Immature natural killer cell (primary cell): ENCODE measurements at regions not wholly inside any gene's neighbourhood (a gene's known extent, or its start where the extent isn't known, plus 50 kb on each side); places are given as distances from the start of the nearest gene placed in this dataset.
A peak's percentile ranks its signal among the peaks of the same experiment; 100 is the strongest.

Experiments
- DNase-seq, 3 donors: peaks; one replicate each; pipeline ENCODE4 v3.0.0; 2022; ENCODE audit warnings: mixed read lengths in 1 of 3
- H3K27ac Mint-ChIP-seq, 6 donors: one replicate each; pipeline ENCODE4 v1.8.0; 2020; ENCODE audit warnings: mixed read lengths in 6 of 6, mild to moderate bottlenecking in 5 of 6, inconsistent platforms in 4 of 6, moderate library complexity in 3 of 6
- H3K27me3 Mint-ChIP-seq, 3 donors: one replicate each; pipeline ENCODE4 v1.8.0; 2020 to 2021; ENCODE audit warnings: low read depth in 3 of 3, mild to moderate bottlenecking in 3 of 3, mixed read lengths in 3 of 3, moderate library complexity in 3 of 3, inconsistent platforms in 1 of 3
- H3K36me3 Mint-ChIP-seq, 3 donors: one replicate each; pipeline ENCODE4 v1.8.0; 2020; ENCODE audit warnings: mixed read lengths in 3 of 3, inconsistent platforms in 2 of 3, mild to moderate bottlenecking in 2 of 3
- H3K4me1 Mint-ChIP-seq, 2 donors: one replicate each; pipeline ENCODE4 v1.8.0; 2020; ENCODE audit warnings: inconsistent platforms in 2 of 2, mild to moderate bottlenecking in 2 of 2, mixed read lengths in 2 of 2, moderate library complexity in 1 of 2
- H3K4me3 Mint-ChIP-seq, 5 donors: one replicate each; pipeline ENCODE4 v1.8.0; 2020; ENCODE audit warnings: mild to moderate bottlenecking in 5 of 5, mixed read lengths in 5 of 5, inconsistent platforms in 3 of 5, moderate library complexity in 3 of 5
- H3K9me3 Mint-ChIP-seq, 6 donors: one replicate each; pipeline ENCODE4 v1.8.0; 2020; ENCODE audit warnings: mild to moderate bottlenecking in 6 of 6, mixed read lengths in 6 of 6, inconsistent platforms in 4 of 6, moderate library complexity in 3 of 6

DNA sequence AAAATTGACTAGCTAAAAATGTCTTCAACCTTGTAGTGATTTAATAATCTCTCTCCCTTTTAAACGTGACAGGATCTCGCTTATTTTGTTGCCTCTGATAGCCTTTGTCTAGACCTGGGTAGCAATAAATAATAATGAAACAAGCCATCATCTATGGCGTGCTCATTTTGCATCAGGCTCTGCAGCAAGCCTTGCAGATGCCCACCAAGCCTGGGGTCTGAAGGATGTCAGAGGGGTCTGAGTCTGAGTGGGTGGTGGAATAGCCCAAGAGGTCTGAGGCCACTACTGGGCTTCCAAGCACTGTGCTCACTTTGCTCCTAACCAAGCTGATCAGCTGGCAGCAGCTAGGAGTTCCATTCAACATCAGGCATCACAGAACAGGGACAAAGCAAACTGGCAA, 109.4 kb downstream of the GYPC start:
- Mint-ChIP-seq H3K27ac (peak overlapping the region in 1 of 6 donors; percentile 21), H3K36me3 (peaks cover 0 to 2% (median 0%) of the 10 kb centered on the region in 3 donors), H3K27me3 (peaks cover 0 to 7% (median 2%) of the 10 kb centered on the region in 3 donors), H3K9me3 (peaks cover 0 to 2% (median 0%) of the 10 kb centered on the region in 6 donors), H3K4me1 (peaks cover 31 to 35% of the 10 kb centered on the region in 2 donors), H3K4me3 (no peak overlapping the region)
- DNase-seq: no peak

DNA sequence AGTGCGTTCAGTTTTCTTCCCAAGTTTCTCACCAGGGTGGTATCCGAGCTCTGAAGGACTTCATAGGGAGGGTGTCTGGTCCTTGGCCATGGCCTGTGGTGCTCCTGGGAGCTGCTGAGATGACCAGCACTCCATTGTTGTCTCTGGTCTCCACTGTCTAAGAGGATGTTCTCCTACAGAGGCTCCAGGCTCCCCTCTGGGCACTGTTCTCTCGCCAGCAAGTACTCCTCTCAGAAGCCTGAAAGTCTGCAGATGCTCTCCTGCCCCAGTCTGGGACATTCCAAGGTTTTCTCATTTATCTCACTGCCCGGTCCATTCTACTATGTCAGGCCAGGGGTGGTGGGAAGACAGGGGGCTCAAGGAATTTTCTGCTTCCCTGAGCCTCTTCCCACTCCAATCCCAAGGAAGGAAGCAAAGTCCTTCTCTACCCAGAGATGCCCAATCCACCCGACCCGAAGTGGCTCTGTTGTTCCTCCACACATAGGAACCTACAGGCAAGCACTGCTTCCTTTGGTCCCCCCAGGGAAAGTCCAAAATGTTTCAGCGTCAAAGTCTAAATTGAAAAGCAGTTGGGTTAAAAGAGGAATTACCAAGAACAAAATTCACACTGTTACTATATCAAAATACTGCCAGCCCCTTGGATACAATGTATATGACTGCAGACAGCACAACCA, 110.5 kb downstream of the GYPC start:
- Mint-ChIP-seq H3K9me3 (peaks cover 0 to 2% (median 0%) of the 10 kb centered on the region in 6 donors), H3K4me3 (no peak overlapping the region), H3K27me3 (peaks cover 0 to 7% (median 4%) of the 10 kb centered on the region in 3 donors), H3K36me3 (peaks cover 0 to 2% (median 0%) of the 10 kb centered on the region in 3 donors), H3K4me1 (peaks cover 24 to 29% of the 10 kb centered on the region in 2 donors), H3K27ac (no peak overlapping the region)
- DNase-seq: no peak

DNA sequence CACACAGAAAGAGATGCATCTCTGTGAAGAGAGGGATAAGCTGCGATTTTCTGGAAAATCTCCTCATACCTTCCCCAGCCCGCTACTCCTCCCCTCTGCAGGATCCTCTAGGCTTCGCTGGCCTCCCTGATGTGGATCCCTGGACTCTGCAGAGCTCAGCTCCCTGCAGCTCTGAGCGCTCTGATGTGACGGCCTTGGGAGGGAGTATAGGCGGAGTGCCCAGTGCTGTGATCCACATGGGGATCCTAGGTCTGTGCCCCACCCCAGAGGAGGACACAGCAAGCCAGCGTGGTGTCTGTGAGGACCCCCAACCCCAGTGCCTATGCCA, 111.0 kb downstream of the GYPC start:
- peaks cover 0 to 2% (median 0%) of the 10 kb centered on the region in 6 donors for H3K9me3 Mint-ChIP-seq
- no peak for DNase-seq
- no peak overlapping the region for H3K4me3 Mint-ChIP-seq
- no peak overlapping the region for H3K27ac Mint-ChIP-seq
- H3K4me1 Mint-ChIP-seq: peaks cover 20 to 24% of the 10 kb centered on the region in 2 donors
- H3K27me3 Mint-ChIP-seq: peaks cover 0 to 7% (median 4%) of the 10 kb centered on the region in 3 donors
- peaks cover 0 to 2% (median 0%) of the 10 kb centered on the region in 3 donors for H3K36me3 Mint-ChIP-seq

DNA sequence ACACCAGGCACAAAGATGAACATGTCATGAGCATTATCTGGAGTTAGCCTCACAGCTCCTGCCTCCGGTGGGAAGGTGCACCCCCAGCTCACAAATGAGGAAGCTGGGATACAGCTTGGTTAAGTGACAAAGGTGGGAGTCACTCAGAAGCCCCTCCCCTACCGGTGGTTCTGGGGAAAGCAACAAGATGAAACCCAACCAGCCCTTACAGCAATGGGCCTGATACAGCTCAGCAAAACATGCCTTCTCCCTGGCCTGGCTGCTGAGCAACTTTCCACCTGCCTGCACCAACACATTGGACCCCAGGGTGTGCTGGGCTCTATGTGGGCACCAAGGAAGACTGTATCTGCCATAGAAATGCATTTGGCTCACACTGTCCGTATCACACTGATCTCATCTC, 113.2 kb downstream of the GYPC start:
- H3K9me3 Mint-ChIP-seq: peaks cover 0 to 2% (median 0%) of the 10 kb centered on the region in 6 donors
- no peak for DNase-seq
- H3K27me3 Mint-ChIP-seq: peaks cover 0 to 4% (median 2%) of the 10 kb centered on the region in 3 donors
- H3K4me1 Mint-ChIP-seq: peaks cover 3 to 7% of the 10 kb centered on the region in 2 donors
- H3K27ac Mint-ChIP-seq: peak overlapping the region in 1 of 6 donors; percentile 47
- peaks cover 0 to 2% (median 0%) of the 10 kb centered on the region in 3 donors for H3K36me3 Mint-ChIP-seq
- no peak overlapping the region for H3K4me3 Mint-ChIP-seq

DNA sequence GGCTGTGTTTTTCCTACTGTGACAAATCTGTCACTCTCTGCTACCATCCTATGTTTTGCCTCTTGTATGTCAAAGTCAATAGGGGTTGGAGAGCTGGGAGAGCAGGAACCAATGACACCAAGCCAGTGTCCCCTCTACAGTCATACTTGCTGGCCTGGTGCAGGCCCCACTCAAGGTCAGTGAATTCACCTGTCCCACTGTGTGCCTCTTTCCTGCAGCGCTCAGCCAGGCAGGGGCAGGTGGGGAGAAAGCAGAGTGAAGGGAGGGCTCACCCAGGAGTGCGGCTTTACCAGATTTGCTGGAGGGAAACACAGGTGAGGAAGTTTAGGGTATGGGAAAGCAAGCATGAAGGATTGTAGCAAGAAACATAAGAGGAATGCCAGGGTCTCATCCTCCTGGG, 114.5 kb downstream of the GYPC start:
- no peak for DNase-seq
- Mint-ChIP-seq H3K4me3 (no peak overlapping the region), H3K27me3 (peaks cover 0 to 2% (median 2%) of the 10 kb centered on the region in 3 donors), H3K27ac (peak overlapping the region in 1 of 6 donors; percentile 33), H3K4me1 (peaks cover 5 to 10% of the 10 kb centered on the region in 2 donors), H3K36me3 (peaks cover 0 to under 1% (median 0%) of the 10 kb centered on the region in 3 donors), H3K9me3 (peaks cover 0 to 2% (median 0%) of the 10 kb centered on the region in 6 donors)

DNA sequence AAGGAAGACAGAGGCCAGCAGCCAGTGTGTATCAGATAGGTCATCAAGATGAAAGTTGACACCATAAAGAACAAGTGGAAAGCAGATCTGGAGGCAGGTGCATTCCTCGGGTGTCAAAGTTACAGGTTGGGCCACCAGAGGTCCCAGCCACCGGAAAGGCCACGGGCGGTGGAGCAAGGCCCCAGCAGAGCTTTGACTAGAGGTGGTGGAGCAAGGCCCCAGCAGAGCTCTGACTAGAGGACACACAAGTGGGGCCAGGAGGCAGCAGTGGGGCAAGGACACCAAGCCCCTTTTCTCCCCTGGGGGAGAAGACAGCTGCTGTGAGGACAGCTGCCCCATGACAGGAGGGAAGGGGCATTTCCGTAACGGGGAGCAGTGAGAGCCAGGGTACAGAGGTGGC, 115.1 kb downstream of the GYPC start:
- Mint-ChIP-seq H3K4me3 (no peak overlapping the region), H3K4me1 (peaks cover 9 to 11% of the 10 kb centered on the region in 2 donors), H3K27me3 (peaks cover 2 to 6% (median 3%) of the 10 kb centered on the region in 3 donors), H3K27ac (peak overlapping the region in 1 of 6 donors; percentile 33), H3K36me3 (no peaks in the 10 kb centered on the region), H3K9me3 (peaks cover 0 to 2% (median 0%) of the 10 kb centered on the region in 6 donors)
- no peak for DNase-seq

DNA sequence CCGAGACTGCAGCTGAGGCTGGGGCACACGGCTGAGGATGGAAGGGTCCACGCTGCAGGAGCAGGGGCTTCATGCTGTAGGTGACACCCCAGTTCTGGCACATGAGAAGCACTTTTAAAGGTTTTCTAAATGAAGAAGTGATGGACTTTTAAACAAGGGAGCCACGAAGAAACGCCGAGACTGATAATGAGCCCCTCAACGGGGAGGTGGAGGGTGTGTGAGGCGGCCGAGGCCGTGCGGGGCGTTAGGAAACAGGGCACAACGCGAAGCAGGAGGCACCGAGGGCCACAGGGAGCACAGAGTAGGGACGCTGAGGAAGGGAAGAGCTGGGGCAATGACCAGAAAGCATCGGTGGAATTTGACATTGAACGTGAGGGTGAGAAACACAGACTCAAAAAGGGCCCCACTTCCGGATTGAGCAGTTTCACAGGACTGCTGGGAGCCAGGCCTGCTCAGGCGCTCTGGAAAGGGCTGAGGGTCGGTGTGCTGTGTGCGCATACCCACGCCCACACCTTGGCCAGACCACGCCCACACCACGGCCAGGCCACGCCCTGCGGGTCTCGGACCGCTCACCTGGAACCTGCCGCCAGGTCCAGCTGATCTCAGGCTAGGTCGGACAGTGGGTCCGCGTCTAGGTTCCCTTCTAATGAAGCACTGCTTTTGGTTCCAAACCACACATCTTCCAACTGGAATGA, 115.7 kb downstream of the GYPC start:
- no peak overlapping the region for H3K4me3 Mint-ChIP-seq
- peak overlapping the region in 1 of 6 donors; percentile 25 for H3K27ac Mint-ChIP-seq
- H3K9me3 Mint-ChIP-seq: peaks cover 0 to 2% (median 0%) of the 10 kb centered on the region in 6 donors
- H3K4me1 Mint-ChIP-seq: peaks cover 12 to 14% of the 10 kb centered on the region in 2 donors
- DNase-seq: no peak
- H3K36me3 Mint-ChIP-seq: no peaks in the 10 kb centered on the region
- H3K27me3 Mint-ChIP-seq: peaks cover 2 to 6% (median 5%) of the 10 kb centered on the region in 3 donors

DNA sequence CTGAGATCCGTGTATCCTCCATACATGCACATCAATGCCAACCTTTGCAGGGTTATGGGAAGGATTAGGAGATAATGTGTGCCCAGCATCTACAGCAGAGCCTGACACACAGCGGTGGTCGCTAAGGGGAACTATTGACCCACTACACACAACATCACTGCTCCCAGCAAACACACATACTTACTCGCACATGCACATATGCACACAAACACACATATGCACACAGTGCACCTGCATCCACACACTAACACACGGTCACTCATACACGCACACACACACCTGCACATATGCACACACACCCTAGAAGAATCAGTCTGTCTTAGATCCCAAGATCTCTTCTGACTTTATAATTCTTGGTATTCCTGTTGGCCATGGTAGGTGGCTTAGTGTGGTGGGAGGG, 118.3 kb downstream of the GYPC start:
- no peak for DNase-seq
- H3K9me3 Mint-ChIP-seq: no peaks in the 10 kb centered on the region
- no peak overlapping the region for H3K27ac Mint-ChIP-seq
- no peaks in the 10 kb centered on the region for H3K36me3 Mint-ChIP-seq
- peaks cover 4 to 10% (median 5%) of the 10 kb centered on the region in 3 donors for H3K27me3 Mint-ChIP-seq
- peak overlapping the region in 1 of 5 donors; percentile 2 for H3K4me3 Mint-ChIP-seq
- H3K4me1 Mint-ChIP-seq: peaks cover 13 to 19% of the 10 kb centered on the region in 2 donors

DNA sequence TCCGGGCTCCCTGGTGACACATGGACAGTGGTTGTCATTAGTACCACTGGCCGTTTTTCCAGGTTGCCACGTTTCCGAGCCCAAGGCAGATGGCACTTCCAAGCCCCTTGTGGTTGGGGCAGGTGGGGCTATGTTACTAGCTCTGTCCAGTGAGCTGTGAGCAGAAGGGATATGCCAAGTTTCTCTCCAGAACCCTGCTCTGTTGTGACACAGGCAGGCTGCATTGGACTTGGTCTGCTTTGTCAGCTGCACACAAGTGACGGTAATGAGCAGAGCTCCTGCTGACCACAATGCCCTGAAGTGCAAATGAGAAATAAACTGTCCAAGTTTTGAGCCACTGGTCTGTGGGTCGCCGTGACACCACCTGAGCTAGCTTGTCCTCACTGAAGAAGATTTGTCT, 118.8 kb downstream of the GYPC start:
- peak overlapping the region in 1 of 5 donors; percentile 97 for H3K4me3 Mint-ChIP-seq
- H3K27ac Mint-ChIP-seq: no peak overlapping the region

DNA sequence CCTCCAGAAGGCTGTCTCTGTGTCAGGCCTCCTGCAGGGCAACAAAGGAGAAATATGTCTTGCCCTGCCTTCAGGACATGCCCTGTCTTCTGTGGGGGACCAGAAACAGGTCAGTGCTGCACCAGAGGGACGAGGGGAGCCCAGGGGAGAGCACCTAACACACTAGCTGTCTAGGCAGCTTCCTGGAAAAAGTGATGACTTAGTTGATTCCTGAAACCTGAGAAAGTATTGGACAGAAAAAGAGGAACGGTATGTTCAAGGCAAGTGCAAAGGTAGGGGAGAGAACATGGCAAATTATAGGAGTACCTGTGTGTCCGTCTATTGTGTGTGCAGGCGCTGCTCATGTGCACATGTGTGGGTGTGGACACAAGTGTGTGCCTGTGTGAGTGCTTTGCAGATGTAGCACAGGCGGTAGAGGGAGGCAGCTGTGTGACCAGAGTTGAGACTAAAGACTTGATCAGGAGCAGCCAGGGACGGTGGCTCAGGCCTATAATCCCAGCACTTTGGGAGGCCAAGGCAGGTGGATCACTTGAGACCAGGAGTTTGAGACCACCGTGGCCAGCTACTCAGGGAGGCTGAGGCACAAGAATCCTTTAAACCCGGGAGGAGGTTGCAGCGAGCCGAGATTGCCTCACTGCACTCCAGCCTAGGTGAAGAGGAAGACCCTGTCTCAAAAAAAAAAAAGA, 119.5 kb downstream of the GYPC start:
- Mint-ChIP-seq H3K9me3 (no peaks in the 10 kb centered on the region), H3K4me3 (peak overlapping the region; percentile 68 to 97 (median 86)), H3K4me1 (peaks cover 13 to 19% of the 10 kb centered on the region in 2 donors), H3K27ac (no peak overlapping the region), H3K36me3 (no peaks in the 10 kb centered on the region), H3K27me3 (peaks cover 5 to 12% (median 7%) of the 10 kb centered on the region in 3 donors)
- no peak for DNase-seq

More for the DNA sequence above, 118.8 kb downstream of the GYPC start:
- Mint-ChIP-seq H3K36me3 (no peaks in the 10 kb centered on the region), H3K27me3 (peaks cover 5 to 10% (median 7%) of the 10 kb centered on the region in 3 donors), H3K9me3 (no peaks in the 10 kb centered on the region), H3K4me1 (peaks cover 13 to 19% of the 10 kb centered on the region in 2 donors)
- no peak for DNase-seq

DNA sequence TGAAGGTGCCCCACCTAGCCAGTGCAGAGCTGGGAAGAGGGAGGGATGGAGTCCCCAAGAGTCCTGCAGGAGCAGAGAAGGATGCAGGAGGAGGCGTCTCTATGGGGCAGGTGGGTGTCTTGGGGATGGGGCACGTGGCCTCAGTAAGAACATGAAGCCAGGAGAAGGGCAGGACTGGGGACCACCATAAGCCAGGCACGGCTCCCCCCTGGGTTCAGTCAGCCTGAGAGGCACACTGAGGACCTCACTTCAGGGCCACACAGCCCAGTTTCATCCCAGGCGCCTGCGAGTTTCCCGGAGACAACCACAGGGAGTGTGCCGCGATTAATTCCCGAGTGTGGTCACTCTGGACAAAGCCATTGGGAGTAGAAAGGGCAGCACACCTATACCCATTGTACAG, 120.3 kb downstream of the GYPC start:
- Mint-ChIP-seq H3K4me3 (peak overlapping the region; percentile 68 to 97 (median 86)), H3K27ac (peak overlapping the region in 2 of 6 donors; percentile 37 to 64), H3K9me3 (no peaks in the 10 kb centered on the region), H3K36me3 (no peaks in the 10 kb centered on the region), H3K27me3 (peaks cover 5 to 12% (median 7%) of the 10 kb centered on the region in 3 donors), H3K4me1 (peaks cover 13 to 19% of the 10 kb centered on the region in 2 donors)
- DNase-seq: no peak

DNA sequence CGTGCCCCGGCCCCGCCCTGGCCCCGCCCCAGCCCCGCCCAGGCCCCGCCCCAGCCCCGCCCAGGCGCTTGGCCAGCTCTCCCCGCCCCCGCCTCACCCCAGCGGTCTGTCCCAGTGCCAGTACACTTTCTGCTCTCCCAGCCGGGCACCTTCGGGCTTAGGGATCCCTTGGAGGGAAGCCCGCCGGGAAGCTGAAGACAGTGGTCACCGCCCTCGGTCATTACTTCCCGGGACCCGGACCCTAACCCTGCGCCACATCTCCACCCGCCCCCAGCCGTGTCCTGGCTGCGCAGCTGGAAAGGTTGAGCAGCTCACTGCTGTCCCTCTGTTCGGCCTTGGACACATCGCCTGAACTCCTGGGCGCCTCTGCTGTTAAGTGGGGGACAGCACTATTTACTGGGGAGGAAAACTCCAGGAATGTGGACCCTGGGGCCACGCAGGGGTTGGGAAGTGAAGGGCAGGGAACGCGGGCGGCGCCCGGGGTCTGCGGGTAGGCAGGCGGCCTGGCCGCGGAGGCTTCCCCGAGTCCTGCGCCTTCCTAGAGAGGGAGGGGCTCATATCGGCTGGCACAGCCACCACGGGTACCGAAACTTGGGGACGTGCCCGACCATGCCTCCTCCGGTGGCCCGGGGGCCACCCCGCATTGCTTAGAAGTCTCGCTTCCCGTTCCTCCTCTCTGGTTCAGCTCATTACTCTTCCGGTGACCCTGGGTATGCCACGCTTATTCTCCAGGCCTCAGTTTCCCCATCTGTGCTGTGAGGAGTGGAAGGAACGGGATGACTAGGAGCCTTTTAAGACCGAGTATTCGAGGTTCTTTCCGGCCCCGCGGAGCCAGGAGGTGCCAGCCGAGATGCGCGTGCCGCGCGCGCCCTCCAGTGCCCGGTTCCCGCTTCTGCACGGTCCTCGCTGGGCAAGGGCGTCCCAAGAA, 121.0 kb downstream of the GYPC start:
- peaks cover 5 to 11% (median 7%) of the 10 kb centered on the region in 3 donors for H3K27me3 Mint-ChIP-seq
- peak overlapping the region in 5 of 6 donors; percentile 15 to 78 (median 63) for H3K27ac Mint-ChIP-seq
- peaks cover 13 to 19% of the 10 kb centered on the region in 2 donors for H3K4me1 Mint-ChIP-seq
- peak overlapping the region; percentile 89 to 97 (median 96) for H3K4me3 Mint-ChIP-seq
- DNase-seq: peak; percentile 66 to 74 (median 73)
- no peaks in the 10 kb centered on the region for H3K9me3 Mint-ChIP-seq
- no peaks in the 10 kb centered on the region for H3K36me3 Mint-ChIP-seq

DNA sequence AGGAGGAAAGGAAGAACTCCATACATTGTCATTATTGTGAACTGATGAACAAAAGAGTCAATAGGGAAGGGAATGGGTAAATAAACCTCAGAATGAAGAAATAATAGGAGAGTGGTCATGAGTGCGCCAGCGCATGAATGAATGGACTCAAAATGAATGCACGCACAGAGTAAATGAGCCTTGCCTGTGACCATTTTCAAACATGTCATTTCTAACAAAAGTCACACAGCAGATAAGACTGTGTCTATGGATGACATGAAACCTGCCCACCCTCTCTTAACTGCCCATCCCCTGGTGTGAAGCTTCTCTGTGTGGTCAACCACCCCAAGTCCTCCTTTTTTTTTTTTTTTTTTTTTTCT, 121.1 kb upstream of the TEX51 start:
- H3K36me3 Mint-ChIP-seq: no peaks in the 10 kb centered on the region
- H3K9me3 Mint-ChIP-seq: no peaks in the 10 kb centered on the region
- H3K4me1 Mint-ChIP-seq: peaks cover 13 to 19% of the 10 kb centered on the region in 2 donors
- peak overlapping the region; percentile 89 to 97 (median 96) for H3K4me3 Mint-ChIP-seq
- no peak for DNase-seq
- H3K27me3 Mint-ChIP-seq: peaks cover 5 to 13% (median 9%) of the 10 kb centered on the region in 3 donors
- H3K27ac Mint-ChIP-seq: peak overlapping the region in 3 of 6 donors; percentile 18 to 69 (median 63)
